H54 (cell line): ENCODE measurements at regions not wholly inside any gene's neighbourhood (a gene's known extent, or its start where the extent isn't known, plus 50 kb on each side); places are given as distances from the start of the nearest gene placed in this dataset.
"Not testable (repeated sequence)": the region's sequence is repeated elsewhere in the genome, so short reads cannot be mapped to it uniquely, and the experiment has no call there.

Source experiments
- DNase-seq: peaks from one replicate; pipeline ENCODE4 v3.0.0; 2011; ENCODE audit warnings: low spot score, mixed read lengths; ENCODE audit not compliant: insufficient read length
- FAIRE-seq: peaks from 3 replicates; lab custom pipeline; 2011; peaks lifted over from hg19 to GRCh38; lab: Jason Lieb, UNC
- POLR2A ChIP-seq: IDR thresholded peaks from 2 replicates; pipeline ENCODE4 v1.6.1; 2011; ENCODE audit warnings: low read depth, mild to moderate bottlenecking, low read length

- no peak for TF ChIP-seq POLR2A
- no peak for FAIRE-seq
Observed at GRCh38 chrX:102784550-102784949, 64.0 kb downstream of the GPRASP3 start.

GRCh38 chrX:102787283-102787682 lies 66.7 kb downstream of the GPRASP3 start:
- DNase-seq (no peak), FAIRE-seq (no peak)
- no peak for TF ChIP-seq POLR2A

More at GRCh38 chrX:102784550-102784949, 64.0 kb downstream of the GPRASP3 start:
- no peak for DNase-seq

- TF ChIP-seq POLR2A = no peak
- FAIRE-seq (no peak), DNase-seq (no peak)
Observed at GRCh38 chrX:102808336-102808735, 87.8 kb downstream of the GPRASP3 start.

- not testable (repeated sequence) for FAIRE-seq
Observed at GRCh38 chrX:102818269-102818668, 97.7 kb downstream of the GPRASP3 start.

GRCh38 chrX:102832661-102833060 lies 104.4 kb upstream of the RAB40AL start:
- no peak for TF ChIP-seq POLR2A
- DNase-seq (peak; percentile 51), FAIRE-seq (peak; percentile 92)

More at GRCh38 chrX:102818269-102818668, 97.7 kb downstream of the GPRASP3 start:
- not testable (repeated sequence) for DNase-seq

- DNase-seq (no peak), FAIRE-seq (no peak)
- no peak for TF ChIP-seq POLR2A
Observed at GRCh38 chrX:102833136-102833535, 103.9 kb upstream of the RAB40AL start.

GRCh38 chrX:102835504-102836146 lies 101.4 kb upstream of the RAB40AL start:
- FAIRE-seq (no peak), DNase-seq (no peak)
- no peak for TF ChIP-seq POLR2A

GRCh38 chrX:102837847-102838246 lies 99.2 kb upstream of the RAB40AL start:
- FAIRE-seq = no peak
- no peak for TF ChIP-seq POLR2A

GRCh38 chrX:102840871-102841705 lies 96.0 kb upstream of the RAB40AL start:
- DNase-seq (no peak), FAIRE-seq (no peak)
- no peak for TF ChIP-seq POLR2A

More at GRCh38 chrX:102837847-102838246, 99.2 kb upstream of the RAB40AL start:
- no peak for DNase-seq

- FAIRE-seq (no peak), DNase-seq (no peak)
- no peak for TF ChIP-seq POLR2A
Observed at GRCh38 chrX:102841706-102842003, 95.4 kb upstream of the RAB40AL start.

- DNase-seq (no peak), FAIRE-seq (no peak)
- TF ChIP-seq POLR2A = no peak
Observed at GRCh38 chrX:102845020-102845419, 92.1 kb upstream of the RAB40AL start.

- no peak for DNase-seq
- peak; percentile 82 for FAIRE-seq
- TF ChIP-seq POLR2A = no peak
Observed at GRCh38 chrX:102846544-102847236, 90.4 kb upstream of the RAB40AL start.

GRCh38 chrX:102847362-102847761 lies 89.7 kb upstream of the RAB40AL start:
- TF ChIP-seq POLR2A = no peak
- DNase-seq (no peak), FAIRE-seq (no peak)

- TF ChIP-seq POLR2A = no peak
- FAIRE-seq = no peak
- no peak for DNase-seq
Observed at GRCh38 chrX:102849396-102849795, 87.7 kb upstream of the RAB40AL start.

GRCh38 chrX:102858826-102859549 lies 78.1 kb upstream of the RAB40AL start:
- FAIRE-seq, DNase-seq: not testable (repeated sequence)
